ENCODE measurements at regions not wholly inside any gene's neighbourhood (a gene's known extent, or its start where the extent isn't known, plus 50 kb on each side); places are given as distances from the start of the nearest gene placed in this dataset.
"Not testable (repeated sequence)": the region's sequence is repeated elsewhere in the genome, so short reads cannot be mapped to it uniquely, and the experiment has no call there.

GRCh38 chr6:140202964-140203515, 828.6 kb upstream of the CITED2 start:
- in situ Hi-C loops (cut with MboI; ENCODE audit: low sequenced_read_pairs): no loop called here

- in situ Hi-C loops (cut with MboI; ENCODE audit: low sequenced_read_pairs): no loop called here
Measured at GRCh38 chr6:140201787-140202458, 827.5 kb upstream of the CITED2 start.

GRCh38 chr6:140193269-140193668, 818.8 kb upstream of the CITED2 start:
- in situ Hi-C loops (cut with MboI; ENCODE audit: low sequenced_read_pairs): no loop called here

- in situ Hi-C loops (cut with MboI; ENCODE audit: low sequenced_read_pairs): no loop called here
Measured at GRCh38 chr6:140192018-140192417, 817.6 kb upstream of the CITED2 start.

- in situ Hi-C loops (cut with MboI; ENCODE audit: low sequenced_read_pairs): not testable (repeated sequence)
Measured at GRCh38 chr6:140189263-140189662, 814.8 kb upstream of the CITED2 start.

GRCh38 chr6:140185991-140186390, 811.5 kb upstream of the CITED2 start:
- in situ Hi-C loops (cut with MboI; ENCODE audit: low sequenced_read_pairs): no loop called here

- in situ Hi-C loops (cut with MboI; ENCODE audit: low sequenced_read_pairs): no loop called here
Measured at GRCh38 chr6:140183881-140184280, 809.4 kb upstream of the CITED2 start.

- in situ Hi-C loops (cut with MboI; ENCODE audit: low sequenced_read_pairs): no loop called here
Measured at GRCh38 chr6:140182821-140183220, 808.4 kb upstream of the CITED2 start.

- in situ Hi-C loops (cut with MboI; ENCODE audit: low sequenced_read_pairs): no loop called here
Measured at GRCh38 chr6:140181876-140182275, 807.4 kb upstream of the CITED2 start.

GRCh38 chr6:140180306-140180705, 805.9 kb upstream of the CITED2 start:
- in situ Hi-C loops (cut with MboI; ENCODE audit: low sequenced_read_pairs): no loop called here

GRCh38 chr6:140178935-140179334, 804.5 kb upstream of the CITED2 start:
- in situ Hi-C loops (cut with MboI; ENCODE audit: low sequenced_read_pairs): no loop called here

- in situ Hi-C loops (cut with MboI; ENCODE audit: low sequenced_read_pairs): no loop called here
Measured at GRCh38 chr6:140178520-140178919, 804.1 kb upstream of the CITED2 start.

GRCh38 chr6:140176306-140176705, 801.9 kb upstream of the CITED2 start:
- in situ Hi-C loops (cut with MboI; ENCODE audit: low sequenced_read_pairs): no loop called here

- in situ Hi-C loops (cut with MboI; ENCODE audit: low sequenced_read_pairs): no loop called here
Measured at GRCh38 chr6:140175486-140175885, 801.0 kb upstream of the CITED2 start.

GRCh38 chr6:140174524-140174923, 800.1 kb upstream of the CITED2 start:
- in situ Hi-C loops (cut with MboI; ENCODE audit: low sequenced_read_pairs): no loop called here

GRCh38 chr6:140168365-140168764, 793.9 kb upstream of the CITED2 start:
- in situ Hi-C loops (cut with MboI; ENCODE audit: low sequenced_read_pairs): no loop called here

- in situ Hi-C loops (cut with MboI; ENCODE audit: low sequenced_read_pairs): no loop called here
Measured at GRCh38 chr6:140160909-140161308, 786.5 kb upstream of the CITED2 start.

GRCh38 chr6:140160494-140160893, 786.0 kb upstream of the CITED2 start:
- in situ Hi-C loops (cut with MboI; ENCODE audit: low sequenced_read_pairs): no loop called here

- in situ Hi-C loops (cut with MboI; ENCODE audit: low sequenced_read_pairs): no loop called here
Measured at GRCh38 chr6:140156131-140156530, 781.7 kb upstream of the CITED2 start.

- in situ Hi-C loops (cut with MboI; ENCODE audit: low sequenced_read_pairs): no loop called here
Measured at GRCh38 chr6:140155451-140156126, 781.1 kb upstream of the CITED2 start.

- in situ Hi-C loops (cut with MboI; ENCODE audit: low sequenced_read_pairs): no loop called here
Measured at GRCh38 chr6:140153703-140154102, 779.3 kb upstream of the CITED2 start.
